ENCODE measurements at regions not wholly inside any gene's neighbourhood (a gene's known extent, or its start where the extent isn't known, plus 50 kb on each side); places are given as distances from the start of the nearest gene placed in this dataset.

DNA sequence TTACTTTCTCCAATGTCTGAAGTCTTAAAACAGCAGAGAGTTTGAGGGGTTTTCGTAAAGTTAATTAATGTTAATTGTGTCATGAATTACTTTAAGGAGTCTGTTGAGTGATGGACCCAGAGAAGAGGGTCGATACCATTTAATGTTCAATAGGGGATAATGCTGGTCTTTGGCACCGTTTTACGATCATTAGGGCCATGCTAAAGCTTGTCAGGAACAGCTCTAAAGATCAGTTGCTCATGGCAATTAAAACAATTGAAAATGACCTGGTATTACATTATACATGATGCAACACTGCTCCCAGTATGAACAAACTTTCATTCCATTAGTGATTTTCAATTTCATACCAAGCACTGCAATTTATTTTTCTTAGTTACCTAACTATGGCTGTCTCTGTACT lies 296.9 kb downstream of the ETV1 start:
- Histone ChIP-seq H3K27ac (ENCODE audit: low read depth in 1 of 2, low read length in 2 of 2) (no peak overlapping the region), H3K4me1 (ENCODE audit: control insufficient read depth in 4 of 4, insufficient read depth in 4 of 4, low read length in 3 of 4) (no peaks in the 10 kb centered on the region), H3K27me3 (ENCODE audit: control insufficient read depth in 4 of 4, insufficient read depth in 4 of 4, low read length in 3 of 4) (no peaks in the 10 kb centered on the region), H3K4me3 (ENCODE audit: low read depth in 1 of 3, low read length in 3 of 3) (no peak overlapping the region), H3K9me3 (ENCODE audit: control insufficient read depth in 4 of 4, low read length in 3 of 4) (no peaks in the 10 kb centered on the region), H3K36me3 (ENCODE audit: control insufficient read depth in 4 of 4, insufficient read depth in 3 of 4, low read depth in 1 of 4, low read length in 3 of 4) (no peaks in the 10 kb centered on the region), H3K9ac (ENCODE audit: low read depth in 1 of 2, low read length in 2 of 2) (no peak overlapping the region)
- TF ChIP-seq GABPA (IDR thresholded peaks at IDR 0.05 in 1 of 2, conservative IDR thresholded peaks at IDR 0.05 in 1 of 2) = no peak
- no peak for TF ChIP-seq EGR1 (IDR thresholded peaks at IDR 0.05; ENCODE audit: low read depth in 2 of 2)
- no peak for TF ChIP-seq JUND (IDR thresholded peaks at IDR 0.05)
- WGBS = 66% methylated on average over 4 of the region's 4 CpGs
- no peak for DNase-seq (ENCODE audit: low spot score)

DNA sequence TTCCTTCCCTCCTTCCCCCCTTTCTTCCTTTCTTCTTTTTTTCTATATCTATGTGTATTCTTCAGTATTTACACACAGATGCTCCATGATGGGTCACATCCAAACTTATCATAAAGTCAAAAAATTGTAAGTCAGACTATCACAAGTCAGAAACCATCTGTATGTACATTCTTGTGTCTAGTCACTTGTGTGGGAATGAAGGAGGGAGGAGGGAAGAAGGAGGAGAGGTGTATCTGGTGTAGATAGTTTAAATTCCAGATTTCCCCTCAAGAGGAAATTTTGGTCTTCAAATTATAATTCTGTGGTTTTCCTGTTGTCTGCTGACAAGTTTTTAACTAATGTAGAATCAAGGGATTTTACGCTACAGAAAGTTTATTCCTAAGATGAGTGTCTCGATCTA lies 287.2 kb downstream of the ETV1 start:
- no peak overlapping the region for H3K9ac ChIP-seq (ENCODE audit: low read depth in 1 of 2, low read length in 2 of 2)
- no peaks in the 10 kb centered on the region for H3K9me3 ChIP-seq (ENCODE audit: control insufficient read depth in 4 of 4, low read length in 3 of 4)
- H3K27ac ChIP-seq (ENCODE audit: low read depth in 1 of 2, low read length in 2 of 2) = no peak overlapping the region
- no peaks in the 10 kb centered on the region for H3K4me1 ChIP-seq (ENCODE audit: control insufficient read depth in 4 of 4, insufficient read depth in 4 of 4, low read length in 3 of 4)
- DNase-seq (ENCODE audit: low spot score) = no peak
- no peaks in the 10 kb centered on the region for H3K27me3 ChIP-seq (ENCODE audit: control insufficient read depth in 4 of 4, insufficient read depth in 4 of 4, low read length in 3 of 4)
- TF ChIP-seq NR2F2 (IDR thresholded peaks at IDR 0.05) (no peak), YY1 (IDR thresholded peaks at IDR 0.05) (no peak), EGR1 (IDR thresholded peaks at IDR 0.05; ENCODE audit: low read depth in 2 of 2) (no peak), RAD21 (IDR thresholded peaks at IDR 0.05) (no peak), FOXA2 (IDR thresholded peaks at IDR 0.05) (no peak), HNF4G (IDR thresholded peaks at IDR 0.05) (no peak), TAF1 (conservative IDR thresholded peaks at IDR 0.05) (no peak), GABPA (IDR thresholded peaks at IDR 0.05 in 1 of 2, conservative IDR thresholded peaks at IDR 0.05 in 1 of 2) (no peak)
- TF ChIP-seq, protein P1, sequence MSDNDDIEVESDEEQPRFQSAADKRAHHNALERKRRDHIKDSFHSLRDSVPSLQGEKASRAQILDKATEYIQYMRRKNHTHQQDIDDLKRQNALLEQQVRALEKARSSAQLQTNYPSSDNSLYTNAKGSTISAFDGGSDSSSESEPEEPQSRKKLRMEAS (IDR thresholded peaks at IDR 0.05) = no peak
- TF ChIP-seq, protein P2, sequence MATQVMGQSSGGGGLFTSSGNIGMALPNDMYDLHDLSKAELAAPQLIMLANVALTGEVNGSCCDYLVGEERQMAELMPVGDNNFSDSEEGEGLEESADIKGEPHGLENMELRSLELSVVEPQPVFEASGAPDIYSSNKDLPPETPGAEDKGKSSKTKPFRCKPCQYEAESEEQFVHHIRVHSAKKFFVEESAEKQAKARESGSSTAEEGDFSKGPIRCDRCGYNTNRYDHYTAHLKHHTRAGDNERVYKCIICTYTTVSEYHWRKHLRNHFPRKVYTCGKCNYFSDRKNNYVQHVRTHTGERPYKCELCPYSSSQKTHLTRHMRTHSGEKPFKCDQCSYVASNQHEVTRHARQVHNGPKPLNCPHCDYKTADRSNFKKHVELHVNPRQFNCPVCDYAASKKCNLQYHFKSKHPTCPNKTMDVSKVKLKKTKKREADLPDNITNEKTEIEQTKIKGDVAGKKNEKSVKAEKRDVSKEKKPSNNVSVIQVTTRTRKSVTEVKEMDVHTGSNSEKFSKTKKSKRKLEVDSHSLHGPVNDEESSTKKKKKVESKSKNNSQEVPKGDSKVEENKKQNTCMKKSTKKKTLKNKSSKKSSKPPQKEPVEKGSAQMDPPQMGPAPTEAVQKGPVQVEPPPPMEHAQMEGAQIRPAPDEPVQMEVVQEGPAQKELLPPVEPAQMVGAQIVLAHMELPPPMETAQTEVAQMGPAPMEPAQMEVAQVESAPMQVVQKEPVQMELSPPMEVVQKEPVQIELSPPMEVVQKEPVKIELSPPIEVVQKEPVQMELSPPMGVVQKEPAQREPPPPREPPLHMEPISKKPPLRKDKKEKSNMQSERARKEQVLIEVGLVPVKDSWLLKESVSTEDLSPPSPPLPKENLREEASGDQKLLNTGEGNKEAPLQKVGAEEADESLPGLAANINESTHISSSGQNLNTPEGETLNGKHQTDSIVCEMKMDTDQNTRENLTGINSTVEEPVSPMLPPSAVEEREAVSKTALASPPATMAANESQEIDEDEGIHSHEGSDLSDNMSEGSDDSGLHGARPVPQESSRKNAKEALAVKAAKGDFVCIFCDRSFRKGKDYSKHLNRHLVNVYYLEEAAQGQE (IDR thresholded peaks at IDR 0.05) = no peak
- WGBS = 90% methylated on average over 2 of the region's 2 CpGs
- H3K4me3 ChIP-seq (ENCODE audit: low read depth in 1 of 3, low read length in 3 of 3) = no peak overlapping the region
- no peaks in the 10 kb centered on the region for H3K36me3 ChIP-seq (ENCODE audit: control insufficient read depth in 4 of 4, insufficient read depth in 3 of 4, low read depth in 1 of 4, low read length in 3 of 4)

DNA sequence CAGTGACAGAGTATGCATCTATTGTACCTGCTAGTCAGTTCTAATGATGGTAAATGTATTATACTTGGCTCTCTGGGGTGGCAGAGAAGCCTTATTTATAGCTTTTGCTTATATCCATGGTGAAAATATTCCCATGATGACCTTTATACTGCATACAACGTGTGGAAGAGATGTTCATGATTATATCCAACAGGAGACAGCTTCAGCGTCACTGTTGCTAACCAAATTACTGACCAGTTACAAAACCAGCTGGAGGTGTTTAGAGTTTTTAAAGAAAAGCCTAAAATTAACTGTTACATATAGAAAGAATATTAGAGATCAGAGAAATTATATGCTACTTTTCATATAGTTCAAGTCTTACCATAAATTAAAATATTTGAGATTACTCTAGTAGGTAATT lies 280.8 kb downstream of the ETV1 start:
- Histone ChIP-seq H3K27me3 (ENCODE audit: control insufficient read depth in 4 of 4, insufficient read depth in 4 of 4, low read length in 3 of 4) (no peaks in the 10 kb centered on the region), H3K36me3 (ENCODE audit: control insufficient read depth in 4 of 4, insufficient read depth in 3 of 4, low read depth in 1 of 4, low read length in 3 of 4) (no peaks in the 10 kb centered on the region), H3K27ac (ENCODE audit: low read depth in 1 of 2, low read length in 2 of 2) (no peak overlapping the region), H3K4me3 (ENCODE audit: low read depth in 1 of 3, low read length in 3 of 3) (no peak overlapping the region), H3K9ac (ENCODE audit: low read depth in 1 of 2, low read length in 2 of 2) (no peak overlapping the region), H3K9me3 (ENCODE audit: control insufficient read depth in 4 of 4, low read length in 3 of 4) (no peaks in the 10 kb centered on the region), H3K4me1 (ENCODE audit: control insufficient read depth in 4 of 4, insufficient read depth in 4 of 4, low read length in 3 of 4) (no peaks in the 10 kb centered on the region)
- DNase-seq (ENCODE audit: low spot score) = no peak
- TF ChIP-seq RAD21 (IDR thresholded peaks at IDR 0.05) = no peak
- TF ChIP-seq FOXA1 (IDR thresholded peaks at IDR 0.05) = no peak
- TF ChIP-seq HNF4A (conservative IDR thresholded peaks at IDR 0.05) = no peak
- TF ChIP-seq HNF4G (IDR thresholded peaks at IDR 0.05) = no peak
- TF ChIP-seq RXRA (IDR thresholded peaks at IDR 0.05) = no peak
- TF ChIP-seq FOXA2 (IDR thresholded peaks at IDR 0.05) = no peak
- TF ChIP-seq EGR1 (IDR thresholded peaks at IDR 0.05; ENCODE audit: low read depth in 2 of 2) = no peak
- TF ChIP-seq SP1 (IDR thresholded peaks at IDR 0.05) = no peak
- TF ChIP-seq YY1 (IDR thresholded peaks at IDR 0.05) = no peak
- TF ChIP-seq, protein P3, sequence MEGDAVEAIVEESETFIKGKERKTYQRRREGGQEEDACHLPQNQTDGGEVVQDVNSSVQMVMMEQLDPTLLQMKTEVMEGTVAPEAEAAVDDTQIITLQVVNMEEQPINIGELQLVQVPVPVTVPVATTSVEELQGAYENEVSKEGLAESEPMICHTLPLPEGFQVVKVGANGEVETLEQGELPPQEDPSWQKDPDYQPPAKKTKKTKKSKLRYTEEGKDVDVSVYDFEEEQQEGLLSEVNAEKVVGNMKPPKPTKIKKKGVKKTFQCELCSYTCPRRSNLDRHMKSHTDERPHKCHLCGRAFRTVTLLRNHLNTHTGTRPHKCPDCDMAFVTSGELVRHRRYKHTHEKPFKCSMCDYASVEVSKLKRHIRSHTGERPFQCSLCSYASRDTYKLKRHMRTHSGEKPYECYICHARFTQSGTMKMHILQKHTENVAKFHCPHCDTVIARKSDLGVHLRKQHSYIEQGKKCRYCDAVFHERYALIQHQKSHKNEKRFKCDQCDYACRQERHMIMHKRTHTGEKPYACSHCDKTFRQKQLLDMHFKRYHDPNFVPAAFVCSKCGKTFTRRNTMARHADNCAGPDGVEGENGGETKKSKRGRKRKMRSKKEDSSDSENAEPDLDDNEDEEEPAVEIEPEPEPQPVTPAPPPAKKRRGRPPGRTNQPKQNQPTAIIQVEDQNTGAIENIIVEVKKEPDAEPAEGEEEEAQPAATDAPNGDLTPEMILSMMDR (IDR thresholded peaks at IDR 0.05; ENCODE audit: low read depth, low read length, missing input control) = no peak
- no peak for TF ChIP-seq NR2F2 (IDR thresholded peaks at IDR 0.05)
- WGBS = 61% methylated on average over 2 of the region's 2 CpGs

All from liver (tissue), 8 donors.